ENCODE measurements at regions not wholly inside any gene's neighbourhood (a gene's known extent, or its start where the extent isn't known, plus 50 kb on each side); places are given as distances from the start of the nearest gene placed in this dataset.

DNA sequence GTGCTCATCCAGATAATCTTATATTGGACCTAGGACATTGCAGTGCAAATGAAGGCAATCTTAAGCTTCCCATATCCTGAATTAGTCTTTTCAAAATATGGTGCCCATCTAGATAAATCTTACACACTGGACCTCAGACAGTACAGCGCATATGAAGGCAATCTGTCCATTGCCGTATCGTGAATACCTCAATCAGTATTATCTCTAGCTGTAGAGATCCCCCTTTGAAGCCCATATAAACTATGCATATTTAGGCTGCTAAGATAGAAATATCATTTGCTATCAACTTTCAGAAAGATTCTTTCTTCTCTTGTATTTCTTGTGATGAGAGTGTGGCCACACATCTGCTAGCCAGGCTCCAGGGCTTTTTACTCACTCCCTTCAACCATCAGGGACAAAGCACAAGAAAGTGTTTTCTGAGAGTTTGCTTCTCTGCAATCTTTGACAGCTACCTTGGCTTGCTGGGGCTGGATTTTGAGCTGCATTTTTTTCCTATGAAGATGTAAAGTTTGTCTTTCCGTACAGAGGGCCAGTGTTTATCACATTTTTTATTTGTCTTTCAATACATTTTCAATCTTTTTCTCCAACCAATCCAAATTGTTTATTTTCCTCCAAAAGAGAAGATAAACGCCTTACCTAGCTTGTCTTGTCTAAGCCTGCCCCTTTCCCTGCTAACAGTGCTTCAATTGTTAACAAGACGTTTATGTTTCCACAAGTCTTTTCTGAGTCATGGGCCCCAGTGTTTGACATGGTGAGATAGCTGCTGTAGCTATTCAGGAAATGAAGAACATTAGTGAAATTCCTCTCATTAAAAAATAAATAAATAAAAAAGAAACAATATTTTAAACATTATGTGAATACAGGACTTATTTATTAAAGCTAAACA is 57.6 kb upstream of the FAT1 start (continued):
- TF ChIP-seq RXRB (CRISPR knock-in tag; IDR thresholded peaks at IDR 0.05; ENCODE audit: borderline replicate concordance), result peak; percentile 10; the same call in 1 of the 2 replicates
- TF ChIP-seq, protein P1, sequence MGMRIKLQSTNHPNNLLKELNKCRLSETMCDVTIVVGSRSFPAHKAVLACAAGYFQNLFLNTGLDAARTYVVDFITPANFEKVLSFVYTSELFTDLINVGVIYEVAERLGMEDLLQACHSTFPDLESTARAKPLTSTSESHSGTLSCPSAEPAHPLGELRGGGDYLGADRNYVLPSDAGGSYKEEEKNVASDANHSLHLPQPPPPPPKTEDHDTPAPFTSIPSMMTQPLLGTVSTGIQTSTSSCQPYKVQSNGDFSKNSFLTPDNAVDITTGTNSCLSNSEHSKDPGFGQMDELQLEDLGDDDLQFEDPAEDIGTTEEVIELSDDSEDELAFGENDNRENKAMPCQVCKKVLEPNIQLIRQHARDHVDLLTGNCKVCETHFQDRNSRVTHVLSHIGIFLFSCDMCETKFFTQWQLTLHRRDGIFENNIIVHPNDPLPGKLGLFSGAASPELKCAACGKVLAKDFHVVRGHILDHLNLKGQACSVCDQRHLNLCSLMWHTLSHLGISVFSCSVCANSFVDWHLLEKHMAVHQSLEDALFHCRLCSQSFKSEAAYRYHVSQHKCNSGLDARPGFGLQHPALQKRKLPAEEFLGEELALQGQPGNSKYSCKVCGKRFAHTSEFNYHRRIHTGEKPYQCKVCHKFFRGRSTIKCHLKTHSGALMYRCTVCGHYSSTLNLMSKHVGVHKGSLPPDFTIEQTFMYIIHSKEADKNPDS (CRISPR knock-in tag; IDR thresholded peaks at IDR 0.05), result no peak
- TF ChIP-seq POGZ (CRISPR knock-in tag; IDR thresholded peaks at IDR 0.05), result 0 out of 2 replicates have a peak, but pooled peaks have one; percentile 23
- 0 out of 2 replicates have a peak, but pooled peaks have one; percentile 48 for TF ChIP-seq GFI1 (CRISPR knock-in tag; IDR thresholded peaks at IDR 0.05; ENCODE audit: borderline replicate concordance)
- no peak for TF ChIP-seq ZNF446 (CRISPR knock-in tag; IDR thresholded peaks at IDR 0.05)
- peak; percentile 71; the same call in 1 of the 2 replicates for TF ChIP-seq ISL2 (CRISPR knock-in tag; IDR thresholded peaks at IDR 0.05)
- TF ChIP-seq, protein P2, sequence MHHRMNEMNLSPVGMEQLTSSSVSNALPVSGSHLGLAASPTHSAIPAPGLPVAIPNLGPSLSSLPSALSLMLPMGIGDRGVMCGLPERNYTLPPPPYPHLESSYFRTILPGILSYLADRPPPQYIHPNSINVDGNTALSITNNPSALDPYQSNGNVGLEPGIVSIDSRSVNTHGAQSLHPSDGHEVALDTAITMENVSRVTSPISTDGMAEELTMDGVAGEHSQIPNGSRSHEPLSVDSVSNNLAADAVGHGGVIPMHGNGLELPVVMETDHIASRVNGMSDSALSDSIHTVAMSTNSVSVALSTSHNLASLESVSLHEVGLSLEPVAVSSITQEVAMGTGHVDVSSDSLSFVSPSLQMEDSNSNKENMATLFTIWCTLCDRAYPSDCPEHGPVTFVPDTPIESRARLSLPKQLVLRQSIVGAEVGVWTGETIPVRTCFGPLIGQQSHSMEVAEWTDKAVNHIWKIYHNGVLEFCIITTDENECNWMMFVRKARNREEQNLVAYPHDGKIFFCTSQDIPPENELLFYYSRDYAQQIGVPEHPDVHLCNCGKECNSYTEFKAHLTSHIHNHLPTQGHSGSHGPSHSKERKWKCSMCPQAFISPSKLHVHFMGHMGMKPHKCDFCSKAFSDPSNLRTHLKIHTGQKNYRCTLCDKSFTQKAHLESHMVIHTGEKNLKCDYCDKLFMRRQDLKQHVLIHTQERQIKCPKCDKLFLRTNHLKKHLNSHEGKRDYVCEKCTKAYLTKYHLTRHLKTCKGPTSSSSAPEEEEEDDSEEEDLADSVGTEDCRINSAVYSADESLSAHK (CRISPR knock-in tag; IDR thresholded peaks at IDR 0.05; ENCODE audit: borderline replicate concordance), result no peak
- TF ChIP-seq ZNF296 (CRISPR knock-in tag; conservative IDR thresholded peaks at IDR 0.05), result no peak
- TF ChIP-seq RARA (CRISPR knock-in tag; IDR thresholded peaks at IDR 0.05), result peak; percentile 39; the same call in 1 of the 2 replicates
- TF ChIP-seq SIX1 (CRISPR knock-in tag; IDR thresholded peaks at IDR 0.05; ENCODE audit: borderline replicate concordance), result no peak; the same call in 1 of the 2 replicates
- no peak for TF ChIP-seq SMARCC2 (IDR thresholded peaks at IDR 0.05)
- no peak for TF ChIP-seq ZNF792 (CRISPR knock-in tag; IDR thresholded peaks at IDR 0.05)
- TF ChIP-seq PHF8 (CRISPR knock-in tag; IDR thresholded peaks at IDR 0.05), result no peak
- TF ChIP-seq JUNB (CRISPR knock-in tag; IDR thresholded peaks at IDR 0.05; ENCODE audit: borderline replicate concordance), result no peak
- TF ChIP-seq PPARG (CRISPR knock-in tag; conservative IDR thresholded peaks at IDR 0.05), result 0 out of 2 replicates have a peak, but pooled peaks have one; percentile 21
- TF ChIP-seq ZSCAN29 (CRISPR knock-in tag; conservative IDR thresholded peaks at IDR 0.05), result 0 out of 2 replicates have a peak, but pooled peaks have one; percentile 71
- no peak for TF ChIP-seq NR3C1 (CRISPR knock-in tag; IDR thresholded peaks at IDR 0.05)
- TF ChIP-seq MYNN (CRISPR knock-in tag; IDR thresholded peaks at IDR 0.05; ENCODE audit: low read depth), result no peak
- 0 out of 2 replicates have a peak, but pooled peaks have one; percentile 3 for TF ChIP-seq STAG1 (CRISPR knock-in tag; IDR thresholded peaks at IDR 0.05)
- TF ChIP-seq, protein P3, sequence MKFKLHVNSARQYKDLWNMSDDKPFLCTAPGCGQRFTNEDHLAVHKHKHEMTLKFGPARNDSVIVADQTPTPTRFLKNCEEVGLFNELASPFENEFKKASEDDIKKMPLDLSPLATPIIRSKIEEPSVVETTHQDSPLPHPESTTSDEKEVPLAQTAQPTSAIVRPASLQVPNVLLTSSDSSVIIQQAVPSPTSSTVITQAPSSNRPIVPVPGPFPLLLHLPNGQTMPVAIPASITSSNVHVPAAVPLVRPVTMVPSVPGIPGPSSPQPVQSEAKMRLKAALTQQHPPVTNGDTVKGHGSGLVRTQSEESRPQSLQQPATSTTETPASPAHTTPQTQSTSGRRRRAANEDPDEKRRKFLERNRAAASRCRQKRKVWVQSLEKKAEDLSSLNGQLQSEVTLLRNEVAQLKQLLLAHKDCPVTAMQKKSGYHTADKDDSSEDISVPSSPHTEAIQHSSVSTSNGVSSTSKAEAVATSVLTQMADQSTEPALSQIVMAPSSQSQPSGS (CRISPR knock-in tag; IDR thresholded peaks at IDR 0.05), result 0 out of 2 replicates have a peak, but pooled peaks have one; percentile 18
- no peak for TF ChIP-seq FOXP1 (IDR thresholded peaks at IDR 0.05)
- 0 out of 2 replicates have a peak, but pooled peaks have one; percentile 29 for TF ChIP-seq FOXP1 (CRISPR knock-in tag; IDR thresholded peaks at IDR 0.05)
- no peak for TF ChIP-seq NFIC (IDR thresholded peaks at IDR 0.05; ENCODE audit: low read length)
